ENCODE measurements at regions not wholly inside any gene's neighbourhood (a gene's known extent, or its start where the extent isn't known, plus 50 kb on each side); places are given as distances from the start of the nearest gene placed in this dataset.
A peak's percentile ranks its signal among the peaks of the same experiment; 100 is the strongest.
"Not testable (repeated sequence)": the region's sequence is repeated elsewhere in the genome, so short reads cannot be mapped to it uniquely, and the experiment has no call there.

DNA sequence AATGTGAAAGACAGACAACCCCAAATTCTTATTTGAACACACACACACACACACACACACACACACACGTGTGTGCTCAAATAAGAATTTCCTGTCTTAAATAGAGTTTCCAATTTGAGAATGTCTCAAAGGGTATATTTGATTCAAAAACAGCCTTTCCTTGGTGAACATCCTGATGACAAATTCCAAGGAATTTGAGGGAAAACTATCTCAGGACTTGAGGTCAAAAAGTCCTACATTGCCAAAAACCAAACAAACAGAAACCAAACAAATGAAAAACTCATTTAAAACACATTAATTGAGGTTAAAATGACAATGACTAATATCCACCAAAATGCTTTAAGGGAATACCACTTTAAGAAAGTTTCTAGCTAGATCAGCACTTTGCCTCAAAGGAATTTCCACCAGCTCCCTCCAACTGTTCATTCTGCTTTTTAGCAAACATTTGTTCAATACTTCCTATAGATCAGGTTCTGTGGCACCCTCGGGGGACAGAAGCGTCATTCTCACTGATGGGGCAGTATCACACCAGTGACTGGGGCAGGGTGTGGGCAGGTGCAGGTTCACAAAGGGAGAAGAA lies 232.1 kb upstream of the TRIB2 start:
- no peak for DNase-seq

DNA sequence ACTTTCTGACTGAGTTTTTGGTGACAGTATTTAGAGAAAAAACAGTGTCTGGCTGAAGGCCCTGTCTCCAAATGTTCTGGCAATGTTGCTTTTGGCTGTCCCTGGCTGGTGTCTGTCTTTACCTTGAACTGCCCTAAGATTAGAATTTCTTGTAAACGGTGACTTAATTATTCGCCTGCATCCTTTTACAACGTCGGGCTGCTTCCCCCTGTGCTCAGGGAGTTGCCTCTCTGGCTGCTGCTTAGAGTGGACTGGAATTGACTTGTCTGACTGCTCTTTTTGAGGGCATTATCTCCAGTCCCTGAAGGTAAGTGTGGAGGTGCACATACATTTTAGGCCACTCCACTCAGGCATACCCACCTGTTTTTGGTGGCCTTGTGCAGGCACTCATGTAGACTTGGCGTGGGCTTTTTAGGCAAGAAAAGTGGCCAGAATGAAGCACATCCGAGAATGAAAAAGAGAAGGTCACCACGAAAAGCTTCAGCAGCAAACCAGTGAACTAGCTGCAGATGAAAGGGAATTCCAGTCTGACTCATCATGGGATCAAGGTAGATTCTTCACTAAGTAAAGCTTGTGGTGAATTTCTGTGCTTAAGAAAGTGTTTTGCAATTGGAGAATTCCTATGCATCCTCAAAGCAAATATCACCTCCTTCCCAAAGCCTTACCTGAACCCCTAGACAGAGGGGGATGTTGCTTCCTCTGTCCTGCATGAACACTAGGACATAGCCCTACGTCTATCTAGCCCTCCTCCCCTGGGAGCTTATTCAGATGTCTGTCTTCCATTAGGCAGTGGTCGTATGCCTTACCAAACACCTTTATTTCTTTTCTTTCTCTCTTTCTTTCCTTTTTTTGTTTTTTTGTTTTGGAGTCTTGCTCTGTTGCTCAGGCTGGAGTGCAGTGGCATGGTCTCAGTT lies 230.3 kb upstream of the TRIB2 start:
- DNase-seq = no peak

DNA sequence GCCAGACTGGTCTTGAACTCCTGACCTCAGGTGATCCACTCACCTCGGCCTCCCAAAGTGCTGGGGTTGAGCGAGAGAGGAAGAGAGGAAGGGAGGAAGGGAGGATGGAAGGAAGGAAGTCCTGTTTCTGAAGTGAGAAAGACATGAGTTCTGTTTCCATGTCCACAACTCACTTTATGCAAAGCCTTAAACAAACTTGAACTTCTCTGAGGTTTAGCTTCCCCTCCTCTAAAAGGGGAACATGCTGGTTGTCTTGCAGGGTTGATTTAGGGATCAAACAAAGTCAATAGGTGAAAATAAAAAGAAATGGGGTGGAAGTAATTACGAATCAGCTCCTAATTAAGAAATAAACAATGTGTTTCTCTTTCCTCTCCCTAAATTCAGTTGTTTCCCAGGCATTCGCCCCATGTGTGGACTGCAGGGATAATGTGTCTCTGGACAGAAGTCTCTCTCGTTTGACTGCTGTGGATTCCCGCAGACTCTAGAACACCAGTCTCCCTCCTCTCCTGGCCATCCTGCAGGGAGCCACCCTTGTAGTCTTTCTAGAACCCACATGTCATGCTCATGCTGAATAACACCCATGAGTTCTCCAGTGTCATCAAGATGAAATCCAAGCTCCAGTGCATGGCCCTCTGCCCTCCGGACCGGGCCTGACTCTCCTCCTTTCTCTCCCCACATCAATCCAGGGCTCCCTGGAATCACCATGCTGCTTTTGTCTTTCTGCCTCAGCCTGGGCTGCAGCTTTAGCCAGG lies 229.3 kb upstream of the TRIB2 start:
- DNase-seq = no peak

DNA sequence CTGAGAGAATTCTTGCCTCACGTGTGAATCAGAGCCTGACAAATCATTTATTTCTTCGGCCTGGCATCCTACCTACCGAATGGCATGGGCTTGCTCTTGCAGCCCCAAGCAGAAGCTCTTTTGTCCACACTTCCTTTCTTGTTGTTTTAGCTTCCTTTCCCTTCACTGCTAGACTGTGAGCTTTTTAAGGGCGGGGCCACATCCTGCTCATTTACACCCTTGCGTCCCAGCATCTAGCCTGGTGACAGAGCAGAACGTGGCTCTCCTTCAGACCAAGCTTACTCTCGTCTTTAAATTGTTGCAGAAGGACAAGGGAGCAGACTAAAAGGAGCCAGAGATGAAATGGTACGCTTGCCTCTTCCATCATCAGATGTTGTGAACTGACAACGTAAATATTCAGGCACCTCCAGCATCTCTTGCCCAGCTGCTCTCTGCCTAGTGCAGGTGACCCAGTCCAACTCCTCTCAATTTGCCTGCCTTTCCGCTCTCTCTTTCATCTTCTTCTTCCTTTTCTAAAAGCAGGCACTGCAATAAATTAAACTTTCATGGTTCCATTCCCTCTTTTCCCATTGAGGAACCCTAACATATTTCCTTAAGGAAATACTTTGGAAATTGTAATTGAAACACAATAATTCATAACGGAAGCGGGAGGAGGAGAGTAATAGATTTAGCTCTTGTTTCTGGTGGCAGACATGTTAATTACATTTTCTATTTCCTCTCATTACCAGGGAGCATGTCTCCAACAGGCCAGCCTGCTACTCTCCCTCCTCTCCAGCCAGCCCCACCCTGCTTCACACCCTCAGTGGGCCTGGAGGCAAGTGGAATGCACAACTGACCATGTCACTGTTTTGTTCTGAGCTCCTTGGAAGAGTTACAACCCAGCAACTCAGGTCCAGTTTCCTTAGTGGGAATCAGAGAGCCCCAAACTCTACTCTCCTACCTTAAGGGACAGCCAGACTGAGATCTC lies 228.1 kb upstream of the TRIB2 start:
- peak in 1 of 2 experiments; percentile 54 for DNase-seq

DNA sequence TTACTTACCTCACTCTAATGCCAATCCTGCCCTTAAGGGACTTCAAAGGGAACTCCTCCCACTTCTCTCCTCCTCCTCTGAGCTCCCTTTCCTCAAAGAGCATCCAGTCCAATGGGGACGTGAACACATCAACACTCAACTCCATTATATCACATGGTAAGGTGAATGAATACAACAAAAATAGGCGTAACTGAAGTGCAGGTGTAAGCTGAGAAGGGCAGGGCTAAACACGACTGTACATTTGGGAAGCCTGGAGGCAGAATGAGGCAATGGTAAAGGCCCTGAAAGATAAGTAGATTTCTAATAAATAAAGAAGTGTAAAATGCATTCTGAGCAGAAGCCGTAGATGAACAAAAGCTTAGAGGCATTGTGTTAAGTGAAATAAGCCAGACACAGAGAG lies 226.1 kb upstream of the TRIB2 start:
- no peak for DNase-seq

DNA sequence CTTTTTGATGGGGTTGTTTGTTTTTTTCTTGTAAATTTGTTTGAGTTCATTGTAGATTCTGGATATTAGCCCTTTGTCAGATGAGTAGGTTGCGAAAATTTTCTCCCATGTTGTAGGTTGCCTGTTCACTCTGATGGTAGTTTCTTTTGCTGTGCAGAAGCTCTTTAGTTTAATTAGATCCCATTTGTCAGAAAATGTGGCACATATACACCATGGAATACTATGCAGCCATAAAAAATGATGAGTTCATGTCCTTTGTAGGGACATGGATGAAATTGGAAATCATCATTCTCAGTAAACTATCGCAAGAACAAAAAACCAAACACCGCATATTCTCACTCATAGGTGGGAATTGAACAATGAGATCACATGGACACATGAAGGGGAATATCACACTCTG lies 224.4 kb upstream of the TRIB2 start:
- not testable (repeated sequence) for DNase-seq

DNA sequence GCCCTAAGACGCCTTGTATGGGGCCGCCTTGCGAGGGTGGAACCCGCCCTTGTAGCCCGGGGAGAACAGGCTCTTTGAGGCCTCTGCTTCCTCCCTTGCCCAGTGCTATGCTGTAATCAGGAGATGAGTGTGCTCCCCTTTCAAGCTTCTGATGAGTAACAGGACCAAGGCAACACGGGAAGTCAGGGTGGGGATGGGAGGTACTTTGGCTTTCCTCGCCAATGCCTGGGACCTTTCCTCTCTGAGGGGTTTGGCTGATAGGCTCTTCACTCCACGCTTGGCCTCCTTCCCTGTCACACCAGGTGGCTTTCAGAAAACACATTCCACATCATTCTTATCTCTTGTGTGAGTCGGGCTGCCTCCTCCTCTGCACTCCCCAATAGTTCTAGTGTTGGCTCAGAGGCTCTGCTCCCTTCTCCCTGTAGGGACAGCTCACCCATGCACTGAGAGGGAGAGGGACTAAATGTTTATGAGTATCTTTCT lies 223.7 kb upstream of the TRIB2 start:
- DNase-seq = peak; percentile 50 to 60

DNA sequence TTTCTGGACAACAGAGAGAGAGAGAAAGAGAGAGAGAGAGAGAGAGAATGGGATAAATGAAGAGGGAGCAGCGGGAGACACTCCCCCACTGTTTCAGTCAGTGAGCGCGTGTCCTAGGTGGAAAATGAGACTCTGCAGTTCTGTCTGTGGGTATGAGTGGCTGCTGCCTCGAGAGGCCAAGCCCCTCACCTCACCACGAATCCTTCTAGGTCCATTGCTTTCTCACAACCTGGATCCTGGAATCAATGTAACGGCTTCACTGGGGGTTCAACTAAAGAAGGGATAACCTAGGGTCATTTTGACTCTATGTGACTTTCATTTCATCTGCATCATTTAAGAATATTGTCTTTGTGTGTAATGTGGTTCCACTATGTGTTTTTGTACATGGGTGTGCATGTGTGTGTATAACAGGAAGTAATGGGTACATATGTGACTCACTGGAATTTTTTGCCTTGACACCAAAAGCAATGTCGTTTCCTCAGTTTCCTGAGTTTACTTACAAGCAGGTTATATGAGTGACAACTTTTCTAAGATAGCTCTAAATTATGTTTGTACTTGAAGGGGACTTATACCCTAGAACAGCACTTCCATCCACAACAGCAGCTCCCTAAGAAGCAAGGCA lies 221.4 kb upstream of the TRIB2 start:
- DNase-seq = no peak

DNA sequence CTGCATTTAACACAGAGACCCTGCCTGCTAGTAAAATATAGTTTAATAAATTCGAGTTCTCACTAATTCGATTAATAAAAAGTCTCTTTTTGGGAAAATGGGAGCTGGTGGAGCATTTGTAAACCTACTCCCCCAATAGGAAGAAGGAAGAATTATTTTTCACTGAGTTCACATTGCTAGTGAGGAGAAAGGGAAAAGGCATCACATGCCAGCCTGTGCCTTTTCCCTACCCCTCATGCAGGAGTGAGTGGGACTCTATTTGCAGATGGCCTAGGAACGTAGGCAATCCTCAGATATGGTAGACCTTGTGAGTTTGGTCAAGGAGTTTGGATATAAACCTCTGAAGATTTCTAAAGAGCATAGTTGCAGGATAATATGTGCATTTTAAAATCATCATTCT lies 218.4 kb upstream of the TRIB2 start:
- DNase-seq = no peak

DNA sequence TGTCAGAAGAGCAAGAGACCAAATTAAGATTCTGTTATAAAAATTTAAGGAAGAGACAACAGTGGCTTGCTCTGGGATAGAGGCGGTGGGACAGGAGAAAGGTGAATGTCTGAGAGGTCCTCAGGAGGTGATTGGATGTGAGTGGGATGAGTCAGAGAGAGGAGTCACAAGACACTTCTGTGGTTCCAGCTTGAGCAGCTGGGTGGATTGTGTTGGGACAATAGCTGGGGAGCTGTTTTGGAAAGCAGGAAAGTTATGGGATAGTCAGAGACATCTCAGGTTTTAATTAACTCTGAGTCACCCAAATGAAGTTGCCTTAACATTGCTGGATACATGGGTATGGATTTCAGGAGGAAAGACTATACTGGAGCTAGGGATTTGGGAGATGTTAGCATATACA lies 218.0 kb upstream of the TRIB2 start:
- DNase-seq = no peak

DNA sequence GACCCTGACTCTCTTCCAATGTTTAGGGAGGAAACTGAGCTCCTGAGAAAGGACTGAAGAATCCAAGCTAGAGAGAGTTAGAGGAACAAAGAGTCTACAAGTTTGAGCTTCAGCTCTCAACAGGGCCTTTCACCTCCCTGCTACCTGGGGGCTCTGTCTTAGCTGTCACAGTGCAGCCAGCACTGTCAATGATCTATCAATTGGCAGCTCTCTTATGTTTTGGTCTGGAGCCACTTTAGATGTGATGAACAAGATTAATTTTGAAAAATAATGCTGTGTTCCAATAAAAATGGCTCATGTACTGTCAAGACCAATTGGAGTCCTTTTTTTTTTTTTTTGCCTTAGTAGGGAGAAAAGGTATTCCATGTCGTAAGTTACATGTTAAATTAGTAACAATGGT lies 215.8 kb upstream of the TRIB2 start:
- no peak for DNase-seq

DNA sequence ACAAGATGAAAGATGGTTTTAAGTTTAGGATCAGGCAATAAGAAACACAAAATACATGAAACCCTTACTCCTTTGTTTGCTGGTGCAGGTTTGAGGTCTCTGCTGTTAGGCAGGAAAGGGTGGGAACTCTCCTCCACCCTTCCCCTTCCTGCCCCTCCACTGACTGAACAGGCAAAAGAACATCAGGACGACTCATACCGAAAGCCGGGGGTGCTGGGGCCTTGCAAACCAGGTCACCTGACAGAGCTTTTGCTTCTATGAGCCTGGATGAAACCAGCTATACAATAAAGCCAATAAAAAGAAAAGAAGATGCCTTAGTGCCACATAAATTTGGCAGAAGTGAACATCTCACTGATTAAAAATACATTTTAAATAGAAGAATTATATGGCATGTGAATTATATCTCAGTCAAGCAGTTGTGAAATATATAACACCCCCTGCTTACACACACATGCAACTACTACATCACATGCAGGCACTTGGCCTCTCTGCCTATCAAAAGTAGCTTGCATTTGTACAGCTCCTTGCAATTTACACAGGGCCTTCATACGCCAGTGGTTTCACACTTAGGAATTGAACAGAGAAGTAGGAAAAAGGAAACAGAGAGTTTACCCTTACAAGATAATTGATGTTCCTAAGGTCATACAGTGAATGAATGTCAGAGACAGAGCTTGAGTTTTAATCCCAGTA lies 215.1 kb upstream of the TRIB2 start:
- DNase-seq = peak; percentile 74 to 80

DNA sequence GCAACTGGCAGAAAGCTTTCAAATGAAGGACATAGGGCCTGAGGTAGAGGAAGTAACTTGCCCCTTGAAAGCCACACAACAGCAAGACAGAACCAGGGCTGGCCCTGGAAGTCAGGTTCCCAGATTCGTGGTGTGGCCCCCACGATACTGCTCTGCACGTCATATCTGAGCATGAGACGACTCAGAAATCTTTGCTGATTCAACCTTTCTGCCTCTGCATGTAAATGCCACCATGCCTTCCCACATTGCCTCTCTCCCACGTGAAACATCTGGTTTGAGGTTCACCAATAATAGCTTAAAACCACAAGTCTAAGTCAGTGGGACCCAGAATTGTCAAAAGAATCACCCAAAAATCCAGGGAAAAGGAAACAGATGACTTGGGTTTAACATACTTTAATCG lies 214.0 kb upstream of the TRIB2 start:
- peak; percentile 57 to 65 for DNase-seq

DNA sequence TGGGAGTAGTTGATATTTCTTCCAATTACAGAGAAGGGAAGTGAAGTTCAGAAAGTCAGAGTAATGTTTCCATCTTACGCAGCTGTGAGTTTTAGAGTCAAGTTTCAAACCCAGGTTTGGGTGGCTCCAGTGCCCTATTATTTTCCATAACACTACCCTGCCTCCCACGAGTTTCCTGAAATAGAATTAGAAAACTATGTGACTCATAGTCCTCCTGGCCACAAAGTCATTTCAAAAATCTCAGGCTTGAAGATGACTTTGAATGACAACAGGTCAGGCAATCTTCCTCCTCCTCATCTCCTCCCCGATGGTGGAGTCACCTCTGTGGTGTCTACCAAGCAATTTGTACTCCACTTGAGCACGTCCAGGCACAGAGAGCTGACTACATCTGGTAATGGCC lies 212.3 kb upstream of the TRIB2 start:
- DNase-seq = peak; percentile 54 to 61

DNA sequence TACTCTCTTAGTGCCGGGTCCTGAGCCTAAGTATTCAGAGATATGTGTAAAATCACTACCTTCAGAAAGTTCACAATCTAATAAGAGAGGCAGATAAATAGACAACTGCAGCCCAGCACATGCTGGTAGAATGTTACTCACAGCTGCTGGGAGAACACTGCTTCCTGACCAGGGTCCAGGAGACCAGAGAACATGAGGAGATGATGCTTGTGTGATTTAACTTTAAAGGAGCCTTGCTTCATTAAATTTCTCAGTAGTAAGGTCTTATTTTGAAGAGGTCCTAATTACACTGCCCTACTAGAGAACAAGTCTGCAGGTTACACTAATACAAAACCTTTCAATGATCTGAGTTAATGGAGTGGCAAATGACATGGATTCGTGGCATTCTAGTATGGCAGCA lies 209.9 kb upstream of the TRIB2 start:
- no peak for DNase-seq

DNA sequence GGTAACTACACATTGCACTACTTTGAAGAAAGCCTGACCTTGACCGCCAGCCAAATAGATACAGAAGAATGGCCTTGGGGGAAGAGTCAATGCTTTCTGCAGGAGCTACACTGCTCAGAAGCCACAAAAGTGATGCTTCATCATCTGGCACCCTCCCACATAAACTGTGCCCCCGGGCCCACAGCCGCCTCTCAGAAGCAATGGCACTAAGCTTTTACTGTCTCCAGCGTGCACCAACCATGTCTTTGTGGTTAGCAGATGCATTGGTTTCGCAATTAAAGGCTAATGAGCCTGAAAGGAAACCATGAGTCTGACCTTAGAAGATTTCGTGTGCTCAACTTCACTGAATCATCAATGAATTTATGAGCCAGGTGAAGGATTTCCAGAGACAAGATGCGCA lies 209.4 kb upstream of the TRIB2 start:
- DNase-seq = peak; percentile 84 to 86

DNA sequence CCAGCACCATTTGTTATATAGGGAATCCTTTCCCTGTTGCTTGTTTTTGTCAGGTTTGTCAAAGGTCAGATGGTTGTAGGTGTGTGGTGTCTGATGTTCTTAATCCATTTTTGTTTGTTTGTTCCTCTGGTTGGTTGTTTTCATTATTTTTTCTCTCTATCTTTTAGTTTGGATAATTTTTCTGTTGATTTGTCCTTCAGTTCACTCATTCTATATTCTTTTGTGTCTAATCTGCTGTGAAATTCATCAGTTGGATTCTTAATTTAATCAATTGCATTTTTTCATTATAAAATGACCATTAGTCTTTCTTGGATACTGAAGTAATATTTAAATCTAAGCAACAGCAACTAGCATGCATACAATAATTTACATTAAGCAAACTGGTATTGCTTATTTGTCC lies 206.7 kb upstream of the TRIB2 start:
- no peak for DNase-seq

DNA sequence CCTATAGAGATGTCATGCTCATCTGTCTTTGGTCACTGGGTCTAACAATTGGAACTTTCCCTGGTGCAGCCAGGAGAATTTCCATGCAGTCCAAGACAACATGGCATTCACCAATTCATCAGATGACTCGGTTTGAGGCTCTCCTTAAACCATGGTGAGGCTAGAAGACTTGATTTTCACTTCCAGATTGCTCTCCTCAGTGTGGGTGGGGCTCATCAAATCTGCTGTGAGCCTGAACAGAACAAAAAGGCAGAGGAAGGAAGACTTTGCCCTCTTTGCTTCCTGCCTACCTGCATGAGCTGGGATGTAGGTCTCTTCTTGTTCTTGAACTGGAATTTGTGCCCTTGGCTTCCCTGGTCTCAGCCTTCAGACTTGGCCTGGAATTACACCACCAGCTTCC lies 203.4 kb upstream of the TRIB2 start:
- no peak for DNase-seq

DNA sequence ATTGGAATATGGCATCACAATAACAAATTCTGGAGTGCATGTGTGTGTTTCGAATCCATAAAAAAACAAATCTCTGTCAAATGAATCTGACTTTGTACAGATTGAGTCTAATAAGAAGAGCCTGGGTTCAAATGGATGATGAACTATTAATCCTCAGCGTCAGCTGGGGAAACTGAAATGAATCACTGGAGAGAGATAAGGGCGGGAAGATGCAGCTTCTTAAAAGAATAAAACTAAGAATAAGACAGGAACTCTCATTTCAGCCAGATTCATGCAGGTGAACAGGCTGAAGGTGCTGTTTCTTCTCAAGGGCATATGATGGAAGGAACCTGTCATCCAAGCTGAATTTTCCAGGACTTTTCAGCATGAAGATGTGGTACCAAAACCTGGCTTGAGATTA lies 202.6 kb upstream of the TRIB2 start:
- no peak for DNase-seq

DNA sequence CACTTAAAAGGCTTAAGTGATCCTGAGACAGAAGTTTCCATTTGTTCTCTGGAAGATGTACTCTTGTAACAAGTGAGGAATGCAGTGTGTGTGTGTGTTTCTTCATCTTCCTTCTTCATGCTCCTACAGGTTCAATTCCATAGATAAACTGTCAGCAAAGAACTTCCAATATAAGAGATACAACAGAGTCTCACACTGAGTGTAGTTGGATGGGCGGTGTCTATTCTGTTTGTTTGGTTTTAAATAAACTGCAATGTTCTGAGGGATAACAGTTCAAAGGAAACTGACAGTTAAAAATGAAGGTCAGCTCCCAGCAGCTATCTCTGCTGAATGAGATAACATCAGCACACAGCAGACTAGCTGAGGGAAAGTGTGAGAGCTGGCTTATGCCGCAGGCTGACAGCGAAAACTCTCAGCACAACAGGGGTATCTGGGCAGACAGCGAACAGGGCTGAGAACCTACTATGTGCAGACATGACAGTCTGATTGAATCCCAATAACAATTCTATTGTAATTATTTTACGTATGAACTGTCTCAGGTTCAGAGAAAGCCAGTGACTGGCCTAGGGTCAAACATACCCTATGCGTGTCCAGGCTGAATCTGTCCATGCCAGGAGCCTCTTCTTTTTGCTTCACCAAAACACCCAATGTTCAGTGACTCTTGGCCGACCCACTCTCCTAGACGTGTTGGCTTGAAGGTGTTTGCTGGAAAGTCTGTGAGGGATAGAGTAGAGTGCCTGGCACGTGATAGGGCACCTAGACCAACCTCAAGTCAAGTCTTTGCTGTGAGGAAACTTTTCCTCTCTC lies 201.9 kb upstream of the TRIB2 start:
- DNase-seq = no peak

DNA sequence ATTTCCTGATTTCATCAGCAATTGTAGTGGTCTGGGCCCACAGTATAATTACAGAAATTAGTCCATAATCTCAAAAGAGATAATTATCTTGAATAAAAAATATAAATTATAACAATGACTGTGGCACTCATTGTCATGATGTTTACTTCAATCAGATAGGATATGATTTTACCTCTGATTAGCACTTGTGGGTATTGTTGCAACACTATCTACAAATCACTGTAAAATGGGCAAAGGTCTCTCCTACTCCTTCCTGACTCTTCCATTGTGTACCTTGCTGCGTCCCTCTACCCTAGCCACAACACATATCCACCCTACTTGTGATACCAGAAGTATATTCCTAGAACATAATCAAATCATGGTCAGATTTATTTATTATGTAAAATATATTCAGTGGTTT lies 200.9 kb upstream of the TRIB2 start:
- no peak for DNase-seq
